ENCODE measurements at regions not wholly inside any gene's neighbourhood (a gene's known extent, or its start where the extent isn't known, plus 50 kb on each side); places are given as distances from the start of the nearest gene placed in this dataset.
A peak's percentile ranks its signal among the peaks of the same experiment; 100 is the strongest.
"Not testable (repeated sequence)": the region's sequence is repeated elsewhere in the genome, so short reads cannot be mapped to it uniquely, and the experiment has no call there.

GRCh38 chr22:25447686-25448434 lies 116.6 kb upstream of the GRK3 start:
- no peaks in the 10 kb centered on the region for H3K36me3 ChIP-seq (ENCODE audit: control insufficient read depth, insufficient read depth, low read length)
- peak overlapping the region; percentile 81 for H3K4me3 ChIP-seq (ENCODE audit: low read length)
- H3K4me1 ChIP-seq (ENCODE audit: control insufficient read depth, insufficient read depth, low read length): peaks cover 5% of the 10 kb centered on the region
- peak overlapping the region; percentile 82 for H3K9ac ChIP-seq (ENCODE audit: low read length)
- no peaks in the 10 kb centered on the region for H3K27me3 ChIP-seq (ENCODE audit: control insufficient read depth, insufficient read depth, low read length)
- no peaks in the 10 kb centered on the region for H3K9me3 ChIP-seq (ENCODE audit: control insufficient read depth, low read length)

- no peaks in the 10 kb centered on the region for H3K9me3 ChIP-seq (ENCODE audit: control insufficient read depth, low read length)
- peaks cover 5% of the 10 kb centered on the region for H3K4me1 ChIP-seq (ENCODE audit: control insufficient read depth, insufficient read depth, low read length)
- no peaks in the 10 kb centered on the region for H3K36me3 ChIP-seq (ENCODE audit: control insufficient read depth, insufficient read depth, low read length)
- peak overlapping the region; percentile 82 for H3K9ac ChIP-seq (ENCODE audit: low read length)
- H3K4me3 ChIP-seq (ENCODE audit: low read length): peak overlapping the region; percentile 81
- H3K27me3 ChIP-seq (ENCODE audit: control insufficient read depth, insufficient read depth, low read length): no peaks in the 10 kb centered on the region
Measured at GRCh38 chr22:25448435-25449051, 115.9 kb upstream of the GRK3 start.

- peaks cover 5% of the 10 kb centered on the region for H3K4me1 ChIP-seq (ENCODE audit: control insufficient read depth, insufficient read depth, low read length)
- no peak overlapping the region for H3K4me3 ChIP-seq (ENCODE audit: low read length)
- H3K36me3 ChIP-seq (ENCODE audit: control insufficient read depth, insufficient read depth, low read length): no peaks in the 10 kb centered on the region
- H3K9ac ChIP-seq (ENCODE audit: low read length): no peak overlapping the region
- H3K27me3 ChIP-seq (ENCODE audit: control insufficient read depth, insufficient read depth, low read length): no peaks in the 10 kb centered on the region
- no peaks in the 10 kb centered on the region for H3K9me3 ChIP-seq (ENCODE audit: control insufficient read depth, low read length)
Measured at GRCh38 chr22:25449781-25450317, 114.6 kb upstream of the GRK3 start.

DNA sequence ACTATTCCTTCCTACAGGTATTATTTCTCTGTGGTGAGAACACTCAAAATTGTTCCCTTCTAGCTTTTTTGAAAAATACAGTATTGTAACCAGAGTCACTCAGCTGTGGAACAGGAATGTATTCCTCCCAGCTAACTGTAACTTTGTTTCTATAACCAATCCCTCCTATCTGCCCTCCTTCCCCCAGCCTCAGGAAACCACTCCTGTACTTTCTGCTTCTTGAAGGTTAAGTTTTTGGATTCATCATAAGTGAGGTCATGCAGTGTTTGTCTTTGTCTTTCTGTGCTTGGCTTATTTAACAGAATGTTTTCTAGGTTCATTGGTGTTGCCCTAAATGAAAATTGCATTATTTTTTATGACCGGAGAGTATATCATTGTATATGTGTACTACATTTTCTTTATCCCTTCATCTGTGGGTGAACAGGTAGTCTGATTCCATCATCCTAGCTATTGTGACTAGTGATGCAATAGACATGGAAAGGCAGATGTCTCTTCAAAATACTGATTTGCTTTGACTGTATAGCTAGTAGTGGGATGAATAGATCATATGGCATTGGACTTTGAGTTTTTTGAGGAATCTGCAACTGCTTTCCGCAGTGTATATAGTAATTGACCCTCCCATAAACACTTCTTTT lies 112.9 kb upstream of the GRK3 start:
- H3K4me1 ChIP-seq (ENCODE audit: control insufficient read depth, insufficient read depth, low read length): peaks cover 5% of the 10 kb centered on the region
- H3K36me3 ChIP-seq (ENCODE audit: control insufficient read depth, insufficient read depth, low read length): no peaks in the 10 kb centered on the region
- H3K9me3 ChIP-seq (ENCODE audit: control insufficient read depth, low read length): no peaks in the 10 kb centered on the region
- H3K4me3 ChIP-seq (ENCODE audit: low read length): no peak overlapping the region
- H3K9ac ChIP-seq (ENCODE audit: low read length): no peak overlapping the region
- H3K27me3 ChIP-seq (ENCODE audit: control insufficient read depth, insufficient read depth, low read length): no peaks in the 10 kb centered on the region

DNA sequence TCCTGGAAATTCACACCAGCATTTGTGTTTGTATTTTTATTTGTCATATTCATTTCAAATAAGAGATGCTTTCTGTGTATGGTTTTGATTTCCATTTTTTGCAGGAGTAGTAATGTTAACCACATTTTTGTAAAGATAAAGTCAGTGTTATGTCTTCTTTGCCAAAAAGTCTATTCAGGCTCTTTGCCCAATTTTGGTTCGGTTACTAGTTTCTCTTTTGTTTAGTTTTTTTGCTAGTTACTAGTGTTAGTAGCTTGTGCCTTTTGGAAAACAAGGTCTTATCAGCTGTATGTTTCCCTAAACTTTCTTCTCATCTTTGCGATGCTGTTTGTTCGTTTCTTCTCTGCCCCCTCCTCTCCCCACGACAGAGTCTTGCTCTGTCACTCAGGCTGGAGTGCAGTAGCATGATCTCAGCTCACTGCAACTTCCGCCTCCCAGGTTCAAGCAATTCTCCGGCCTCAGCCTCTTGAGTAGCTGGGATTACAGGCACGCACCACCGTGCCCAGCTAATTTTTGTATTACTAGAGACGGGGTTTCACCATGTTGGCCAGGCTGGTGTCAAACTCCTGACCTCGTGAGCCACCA lies 112.3 kb upstream of the GRK3 start:
- no peak overlapping the region for H3K9ac ChIP-seq (ENCODE audit: low read length)
- H3K9me3 ChIP-seq (ENCODE audit: control insufficient read depth, low read length): no peaks in the 10 kb centered on the region
- H3K4me1 ChIP-seq (ENCODE audit: control insufficient read depth, insufficient read depth, low read length): peaks cover 5% of the 10 kb centered on the region
- H3K36me3 ChIP-seq (ENCODE audit: control insufficient read depth, insufficient read depth, low read length): no peaks in the 10 kb centered on the region
- H3K27me3 ChIP-seq (ENCODE audit: control insufficient read depth, insufficient read depth, low read length): no peaks in the 10 kb centered on the region
- H3K4me3 ChIP-seq (ENCODE audit: low read length): no peak overlapping the region

- H3K36me3 ChIP-seq (ENCODE audit: control insufficient read depth, insufficient read depth, low read length): no peaks in the 10 kb centered on the region
- no peaks in the 10 kb centered on the region for H3K27me3 ChIP-seq (ENCODE audit: control insufficient read depth, insufficient read depth, low read length)
- no peak overlapping the region for H3K9ac ChIP-seq (ENCODE audit: low read length)
- no peak overlapping the region for H3K4me3 ChIP-seq (ENCODE audit: low read length)
- peaks cover 5% of the 10 kb centered on the region for H3K4me1 ChIP-seq (ENCODE audit: control insufficient read depth, insufficient read depth, low read length)
- H3K9me3 ChIP-seq (ENCODE audit: control insufficient read depth, low read length): no peaks in the 10 kb centered on the region
Measured at GRCh38 chr22:25453058-25453457, 111.4 kb upstream of the GRK3 start.

DNA sequence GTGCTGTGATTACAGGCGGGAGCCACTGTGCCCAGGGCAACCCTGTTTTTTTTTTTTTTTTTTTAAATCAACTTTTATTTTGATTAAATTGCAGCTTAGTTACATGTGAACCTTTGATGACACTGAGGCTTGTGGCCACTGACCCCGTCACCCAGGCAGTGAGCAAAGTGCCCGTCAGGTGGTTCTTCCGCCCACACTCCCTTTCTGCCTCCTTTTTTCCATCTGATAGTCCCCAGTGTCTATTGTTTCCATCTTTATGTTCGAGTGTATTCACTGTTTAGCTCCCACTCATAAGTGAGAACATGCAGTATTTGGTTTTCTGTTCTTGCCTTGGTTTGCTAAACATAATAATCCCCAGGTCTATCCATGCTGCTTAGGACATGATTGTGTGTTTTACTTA lies 110.9 kb upstream of the GRK3 start:
- H3K4me1 ChIP-seq (ENCODE audit: control insufficient read depth, insufficient read depth, low read length): peaks cover 5% of the 10 kb centered on the region
- no peaks in the 10 kb centered on the region for H3K9me3 ChIP-seq (ENCODE audit: control insufficient read depth, low read length)
- no peak overlapping the region for H3K9ac ChIP-seq (ENCODE audit: low read length)
- H3K27me3 ChIP-seq (ENCODE audit: control insufficient read depth, insufficient read depth, low read length): no peaks in the 10 kb centered on the region
- no peaks in the 10 kb centered on the region for H3K36me3 ChIP-seq (ENCODE audit: control insufficient read depth, insufficient read depth, low read length)
- no peak overlapping the region for H3K4me3 ChIP-seq (ENCODE audit: low read length)

DNA sequence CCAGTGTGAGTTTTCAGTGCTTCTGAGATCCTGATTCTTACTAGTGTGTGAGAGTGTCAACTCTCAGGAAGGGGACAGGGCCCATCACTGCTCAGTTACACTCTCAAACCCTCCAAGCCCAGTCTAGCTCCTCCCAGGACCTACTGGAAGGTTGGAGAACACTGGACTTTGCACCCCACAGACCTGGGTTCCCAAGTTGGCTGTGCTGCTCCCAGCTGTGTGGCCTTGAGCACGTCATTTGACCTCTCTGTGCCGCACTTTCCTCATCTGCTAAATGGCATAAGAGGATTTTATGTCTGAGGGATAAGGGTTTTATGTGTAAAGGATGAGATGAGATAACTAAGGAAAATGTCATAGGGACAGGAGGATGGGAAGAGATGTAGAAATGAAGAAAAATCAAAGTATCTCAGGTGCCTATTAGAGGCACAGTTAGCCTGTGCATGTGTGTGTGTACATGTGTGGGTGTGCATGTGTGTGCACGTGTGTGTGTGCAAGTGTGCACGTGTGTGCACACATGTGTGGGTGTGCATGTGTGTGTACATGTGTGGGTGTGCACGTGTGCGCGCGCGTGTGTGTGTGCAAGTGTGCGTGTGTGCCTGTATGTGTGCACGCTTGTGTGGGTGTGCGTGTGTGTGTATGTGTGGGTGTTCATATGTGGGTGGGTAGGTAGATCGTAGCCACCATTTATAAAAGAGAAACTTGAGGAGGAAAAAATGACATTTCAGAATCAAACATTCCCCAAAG lies 108.0 kb upstream of the GRK3 start:
- not testable (repeated sequence) for H3K9me3 ChIP-seq (ENCODE audit: control insufficient read depth, low read length); H3K36me3 ChIP-seq (ENCODE audit: control insufficient read depth, insufficient read depth, low read length); H3K27me3 ChIP-seq (ENCODE audit: control insufficient read depth, insufficient read depth, low read length); H3K4me3 ChIP-seq (ENCODE audit: low read length); H3K9ac ChIP-seq (ENCODE audit: low read length); H3K4me1 ChIP-seq (ENCODE audit: control insufficient read depth, insufficient read depth, low read length)

DNA sequence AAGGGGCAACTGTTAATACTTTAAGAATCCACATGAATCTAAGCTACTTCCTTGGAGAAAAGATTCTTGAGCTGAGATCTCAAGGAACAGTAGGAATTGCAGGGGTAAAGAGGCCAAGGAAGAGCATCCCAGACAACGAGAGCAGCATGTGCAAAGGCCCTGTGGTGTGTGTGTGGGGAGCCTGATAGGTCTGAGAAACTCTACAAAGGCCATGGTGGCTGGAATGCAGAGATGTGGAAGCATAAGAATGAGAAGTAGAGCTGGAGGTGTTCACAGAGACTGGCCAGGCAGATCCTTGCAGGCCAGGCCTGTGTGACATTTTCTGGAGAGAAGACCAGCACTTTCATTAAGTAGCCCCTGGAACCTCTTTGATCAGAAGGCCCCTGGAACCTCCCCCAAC lies 105.8 kb upstream of the GRK3 start:
- H3K9ac ChIP-seq (ENCODE audit: low read length); H3K27me3 ChIP-seq (ENCODE audit: control insufficient read depth, insufficient read depth, low read length); H3K36me3 ChIP-seq (ENCODE audit: control insufficient read depth, insufficient read depth, low read length); H3K4me1 ChIP-seq (ENCODE audit: control insufficient read depth, insufficient read depth, low read length); H3K9me3 ChIP-seq (ENCODE audit: control insufficient read depth, low read length); H3K4me3 ChIP-seq (ENCODE audit: low read length): not testable (repeated sequence)

DNA sequence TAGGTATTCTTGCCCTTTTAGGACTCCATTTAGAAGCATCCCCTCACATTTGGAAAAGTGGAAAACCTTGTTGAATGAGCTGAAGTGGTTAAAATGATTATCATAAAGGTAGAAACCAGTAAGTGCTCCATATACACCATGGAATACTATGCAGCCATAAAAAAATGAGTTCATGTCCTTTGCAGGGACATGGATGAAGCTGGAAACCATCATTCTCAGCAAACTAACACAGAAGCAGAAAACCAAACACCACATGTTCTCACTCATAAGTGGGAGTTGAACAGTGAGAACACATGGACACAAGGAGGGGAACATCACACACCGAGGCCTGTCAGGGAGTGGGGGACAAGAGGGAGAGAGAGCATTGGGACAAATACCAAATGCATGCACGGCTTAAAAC lies 103.8 kb upstream of the GRK3 start:
- H3K27me3 ChIP-seq (ENCODE audit: control insufficient read depth, insufficient read depth, low read length); H3K36me3 ChIP-seq (ENCODE audit: control insufficient read depth, insufficient read depth, low read length); H3K9ac ChIP-seq (ENCODE audit: low read length); H3K4me1 ChIP-seq (ENCODE audit: control insufficient read depth, insufficient read depth, low read length); H3K9me3 ChIP-seq (ENCODE audit: control insufficient read depth, low read length); H3K4me3 ChIP-seq (ENCODE audit: low read length): not testable (repeated sequence)

DNA sequence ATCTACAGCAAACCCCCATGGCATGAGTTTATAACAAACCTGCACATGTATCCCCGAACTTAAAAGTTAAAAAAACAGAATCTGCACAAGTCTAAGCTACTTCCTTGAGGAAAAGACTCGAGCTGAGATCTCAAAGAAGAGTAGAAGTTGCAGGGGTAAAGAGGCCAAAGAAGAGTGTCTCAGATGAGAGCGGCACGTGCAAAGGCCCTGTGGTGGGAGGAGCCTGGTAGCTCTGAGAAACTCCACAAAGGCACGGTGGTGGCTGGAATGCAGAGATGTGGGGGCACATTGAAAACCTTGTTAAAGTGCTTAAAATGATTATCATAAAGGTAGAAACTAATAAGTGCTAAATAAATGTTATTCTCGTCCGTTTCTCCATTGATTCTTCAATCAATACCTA lies 103.2 kb upstream of the GRK3 start:
- Histone ChIP-seq H3K4me3 (ENCODE audit: low read length) (no peak overlapping the region), H3K9ac (ENCODE audit: low read length) (no peak overlapping the region), H3K36me3 (ENCODE audit: control insufficient read depth, insufficient read depth, low read length) (no peaks in the 10 kb centered on the region), H3K9me3 (ENCODE audit: control insufficient read depth, low read length) (no peaks in the 10 kb centered on the region), H3K27me3 (ENCODE audit: control insufficient read depth, insufficient read depth, low read length) (no peaks in the 10 kb centered on the region), H3K4me1 (ENCODE audit: control insufficient read depth, insufficient read depth, low read length) (no peaks in the 10 kb centered on the region)

Measured in mucosa of stomach (tissue), 1 donor.